Prostate gland (tissue), 2 donors: ENCODE measurements at regions not wholly inside any gene's neighbourhood (a gene's known extent, or its start where the extent isn't known, plus 50 kb on each side); places are given as distances from the start of the nearest gene placed in this dataset.

Source experiments
- POLR2A ChIP-seq: fragments of 450-650 bp; IDR thresholded peaks from one replicate; pipeline ENCODE4 v1.6.1; 2016; ENCODE audit warnings: antibody characterized with exemption, mild to moderate bottlenecking
- POLR2AphosphoS5 ChIP-seq: sonication (generic); formaldehyde crosslinking; IDR thresholded peaks from one replicate; pipeline ENCODE4 v1.6.1; 2017; ENCODE audit warnings: antibody characterized with exemption
- TF ChIP-seq, protein P1 (sequence below), 4 experiments: fragments of 200-600 bp in 2 of 4; fragments of 450-650 bp in 2 of 4; sonication (generic) in 2 of 4; IDR thresholded peaks; 1 replicate in 3 of 4; 2 replicates in 1 of 4; pipeline ENCODE4 v1.5.1; 2016 to 2019; ENCODE audit warnings: antibody characterized with exemption in 4 of 4, mild to moderate bottlenecking in 2 of 4, moderate library complexity in 2 of 4

GRCh38 chr13:105165449-105166125 is 1369.9 kb downstream of the EFNB2 start:
- no peak for TF ChIP-seq POLR2A
- TF ChIP-seq, protein P1, sequence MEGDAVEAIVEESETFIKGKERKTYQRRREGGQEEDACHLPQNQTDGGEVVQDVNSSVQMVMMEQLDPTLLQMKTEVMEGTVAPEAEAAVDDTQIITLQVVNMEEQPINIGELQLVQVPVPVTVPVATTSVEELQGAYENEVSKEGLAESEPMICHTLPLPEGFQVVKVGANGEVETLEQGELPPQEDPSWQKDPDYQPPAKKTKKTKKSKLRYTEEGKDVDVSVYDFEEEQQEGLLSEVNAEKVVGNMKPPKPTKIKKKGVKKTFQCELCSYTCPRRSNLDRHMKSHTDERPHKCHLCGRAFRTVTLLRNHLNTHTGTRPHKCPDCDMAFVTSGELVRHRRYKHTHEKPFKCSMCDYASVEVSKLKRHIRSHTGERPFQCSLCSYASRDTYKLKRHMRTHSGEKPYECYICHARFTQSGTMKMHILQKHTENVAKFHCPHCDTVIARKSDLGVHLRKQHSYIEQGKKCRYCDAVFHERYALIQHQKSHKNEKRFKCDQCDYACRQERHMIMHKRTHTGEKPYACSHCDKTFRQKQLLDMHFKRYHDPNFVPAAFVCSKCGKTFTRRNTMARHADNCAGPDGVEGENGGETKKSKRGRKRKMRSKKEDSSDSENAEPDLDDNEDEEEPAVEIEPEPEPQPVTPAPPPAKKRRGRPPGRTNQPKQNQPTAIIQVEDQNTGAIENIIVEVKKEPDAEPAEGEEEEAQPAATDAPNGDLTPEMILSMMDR (IDR thresholded peaks at IDR 0.05), result no peak
- TF ChIP-seq POLR2AphosphoS5, result no peak
